Kidney tubule cell (primary cell): ENCODE measurements at regions not wholly inside any gene's neighbourhood (a gene's known extent, or its start where the extent isn't known, plus 50 kb on each side); places are given as distances from the start of the nearest gene placed in this dataset.
"Not testable (repeated sequence)": the region's sequence is repeated elsewhere in the genome, so short reads cannot be mapped to it uniquely, and the experiment has no call there.

Source experiments
- DNase-seq: peaks from one replicate; pipeline ENCODE4 v3.0.0-alpha.2; 2018; ENCODE audit warnings: low spot score

GRCh38 chr10:118805146-118805545 lies 50.4 kb upstream of the CACUL1 start:
- no peak for DNase-seq

GRCh38 chr10:118807512-118808305 lies 52.9 kb upstream of the CACUL1 start:
- no peak for DNase-seq

- no peak for DNase-seq
Measured at GRCh38 chr10:118808601-118809356, 54.0 kb upstream of the CACUL1 start.

GRCh38 chr10:118809357-118810220 lies 54.8 kb upstream of the CACUL1 start:
- no peak for DNase-seq

GRCh38 chr10:118810796-118811505 lies 56.2 kb upstream of the CACUL1 start:
- DNase-seq, result no peak

GRCh38 chr10:118811675-118812392 lies 57.1 kb upstream of the CACUL1 start:
- DNase-seq, result no peak

GRCh38 chr10:118812393-118812740 lies 57.6 kb upstream of the CACUL1 start:
- no peak for DNase-seq

- not testable (repeated sequence) for DNase-seq
Measured at GRCh38 chr10:118813001-118813400, 58.2 kb upstream of the CACUL1 start.

GRCh38 chr10:118816471-118817168 lies 61.9 kb upstream of the CACUL1 start:
- DNase-seq, result no peak

- no peak for DNase-seq
Measured at GRCh38 chr10:118817328-118818068, 62.7 kb upstream of the CACUL1 start.

- DNase-seq, result peak; percentile 38
Measured at GRCh38 chr10:118818621-118819221, 64.0 kb upstream of the CACUL1 start.

GRCh38 chr10:118820326-118821116 lies 65.8 kb upstream of the CACUL1 start:
- DNase-seq, result no peak

GRCh38 chr10:118823256-118823907 lies 68.6 kb upstream of the CACUL1 start:
- DNase-seq, result no peak

- DNase-seq, result no peak
Measured at GRCh38 chr10:118827053-118827452, 72.3 kb upstream of the CACUL1 start.

- no peak for DNase-seq
Measured at GRCh38 chr10:118827466-118828155, 72.8 kb upstream of the CACUL1 start.

- DNase-seq, result no peak
Measured at GRCh38 chr10:118832241-118832651, 77.5 kb upstream of the CACUL1 start.

GRCh38 chr10:118834370-118834769 lies 79.6 kb upstream of the CACUL1 start:
- DNase-seq, result not testable (repeated sequence)
